ENCODE measurements at regions not wholly inside any gene's neighbourhood (a gene's known extent, or its start where the extent isn't known, plus 50 kb on each side); places are given as distances from the start of the nearest gene placed in this dataset.
"Not testable (repeated sequence)": the region's sequence is repeated elsewhere in the genome, so short reads cannot be mapped to it uniquely, and the experiment has no call there.

GRCh38 chr18:28425886-28426285 lies 249.0 kb upstream of the CDH2 start:
- no peak for TF ChIP-seq CTCF (IDR thresholded peaks at IDR 0.05; ENCODE audit: low read depth, low read length)
- DNase-seq (ENCODE audit: low read depth in 2 of 2): no peak
- H3K4me3 ChIP-seq (replicated peaks in 1 of 2; ENCODE audit: low read depth in 2 of 2, low read length in 2 of 2): no peak overlapping the region

GRCh38 chr18:28422577-28422976 lies 245.6 kb upstream of the CDH2 start:
- DNase-seq (ENCODE audit: low read depth in 2 of 2): no peak
- no peak for TF ChIP-seq CTCF (IDR thresholded peaks at IDR 0.05; ENCODE audit: low read depth, low read length)
- no peak overlapping the region for H3K4me3 ChIP-seq (replicated peaks in 1 of 2; ENCODE audit: low read depth in 2 of 2, low read length in 2 of 2)

- H3K4me3 ChIP-seq (replicated peaks in 1 of 2; ENCODE audit: low read depth in 2 of 2, low read length in 2 of 2); DNase-seq (ENCODE audit: low read depth in 2 of 2): not testable (repeated sequence)
These were observed 245.0 kb upstream of the CDH2 start for GRCh38 chr18:28421950-28422349.

GRCh38 chr18:28412521-28412920 lies 235.6 kb upstream of the CDH2 start:
- peak in 1 of 2 donors; percentile 2 for DNase-seq (ENCODE audit: low read depth in 2 of 2)
- no peak for TF ChIP-seq CTCF (IDR thresholded peaks at IDR 0.05; ENCODE audit: low read depth, low read length)
- H3K4me3 ChIP-seq (replicated peaks in 1 of 2; ENCODE audit: low read depth in 2 of 2, low read length in 2 of 2): no peak overlapping the region

GRCh38 chr18:28411806-28412205 lies 234.9 kb upstream of the CDH2 start:
- DNase-seq (ENCODE audit: low read depth in 2 of 2): peak; percentile 66 to 67
- H3K4me3 ChIP-seq (replicated peaks in 1 of 2; ENCODE audit: low read depth in 2 of 2, low read length in 2 of 2): no peak overlapping the region
- TF ChIP-seq CTCF (IDR thresholded peaks at IDR 0.05; ENCODE audit: low read depth, low read length): no peak

- TF ChIP-seq CTCF (IDR thresholded peaks at IDR 0.05; ENCODE audit: low read depth, low read length): no peak
- no peak for DNase-seq (ENCODE audit: low read depth in 2 of 2)
- H3K4me3 ChIP-seq (replicated peaks in 1 of 2; ENCODE audit: low read depth in 2 of 2, low read length in 2 of 2): no peak overlapping the region
These were observed 232.9 kb upstream of the CDH2 start for GRCh38 chr18:28409811-28410210.

GRCh38 chr18:28408528-28408927 lies 231.6 kb upstream of the CDH2 start:
- TF ChIP-seq CTCF (IDR thresholded peaks at IDR 0.05; ENCODE audit: low read depth, low read length): no peak
- no peak for DNase-seq (ENCODE audit: low read depth in 2 of 2)
- H3K4me3 ChIP-seq (replicated peaks in 1 of 2; ENCODE audit: low read depth in 2 of 2, low read length in 2 of 2): no peak overlapping the region
